Pons (tissue), 1 donor: ENCODE measurements at regions not wholly inside any gene's neighbourhood (a gene's known extent, or its start where the extent isn't known, plus 50 kb on each side); places are given as distances from the start of the nearest gene placed in this dataset.

Experiments
- DNase-seq: peaks from one replicate; pipeline ENCODE4 v3.0.0-alpha.2; 2016; ENCODE audit warnings: low spot score

DNA sequence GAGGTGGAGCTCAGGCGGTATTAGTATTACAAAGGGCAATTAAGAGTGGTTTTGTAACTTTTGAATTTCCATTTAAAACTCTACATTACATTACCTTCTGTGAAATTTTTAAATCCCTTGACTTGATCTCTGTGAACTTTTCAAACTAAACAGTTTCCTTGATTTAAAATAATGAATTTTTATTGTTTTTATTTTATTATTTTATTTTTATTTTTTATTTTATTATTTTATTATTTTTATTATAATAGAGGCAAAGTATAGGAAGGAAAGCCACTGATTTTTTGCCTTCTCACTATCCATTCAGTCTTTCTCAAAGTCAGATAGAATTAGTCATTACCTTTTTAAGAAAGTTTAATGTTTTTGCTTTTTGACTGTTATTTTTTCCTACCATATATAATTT, 1248.1 kb upstream of the SLC10A2 start:
- DNase-seq = no peak

DNA sequence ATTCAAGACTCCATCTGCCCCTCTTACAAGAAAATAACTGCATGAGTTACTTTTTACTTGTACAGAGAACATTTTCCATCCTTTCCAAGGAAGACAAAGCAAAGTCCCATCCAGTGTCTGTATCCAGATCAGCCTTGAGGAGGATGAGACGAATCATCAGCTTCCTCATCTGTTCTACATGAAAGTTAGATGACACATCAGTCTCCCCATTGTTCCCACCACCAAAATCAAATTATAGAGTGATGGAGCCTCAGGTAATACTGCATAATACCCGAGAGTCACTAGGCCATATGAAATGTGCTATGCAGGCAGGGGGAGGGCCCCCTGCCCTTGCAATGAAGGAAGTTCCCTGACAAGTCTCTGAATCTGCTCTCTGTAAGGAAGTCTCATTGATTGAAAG, 1244.6 kb upstream of the SLC10A2 start:
- no peak for DNase-seq

GRCh38 chr13:104309431-104309830, 1243.2 kb upstream of the SLC10A2 start:
- no peak for DNase-seq

GRCh38 chr13:104301171-104301975, 1235.2 kb upstream of the SLC10A2 start:
- DNase-seq = no peak

DNA sequence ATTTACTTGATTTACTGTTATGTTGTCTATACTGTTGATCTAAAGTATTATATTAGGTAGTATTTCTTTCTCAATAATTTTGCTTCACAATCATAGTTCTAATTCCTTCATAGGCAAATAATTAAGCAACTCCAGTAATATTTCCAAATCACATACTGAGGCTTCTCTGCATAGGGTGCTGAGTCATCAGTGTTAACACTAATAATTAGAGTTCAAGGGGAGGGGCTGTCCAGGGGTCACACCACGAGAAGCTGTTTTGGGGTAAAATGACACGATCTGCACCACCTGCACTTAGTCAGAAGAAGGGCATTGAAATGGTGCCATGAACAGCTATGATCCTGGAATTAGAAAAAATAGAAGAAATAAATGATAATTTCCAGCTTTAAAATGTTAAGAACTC, 1230.9 kb upstream of the SLC10A2 start:
- no peak for DNase-seq

GRCh38 chr13:104296286-104296685, 1230.1 kb upstream of the SLC10A2 start:
- no peak for DNase-seq

GRCh38 chr13:104295537-104295936, 1229.3 kb upstream of the SLC10A2 start:
- DNase-seq = no peak

- no peak for DNase-seq
These were observed 1223.2 kb upstream of the SLC10A2 start for GRCh38 chr13:104289400-104289799.

DNA sequence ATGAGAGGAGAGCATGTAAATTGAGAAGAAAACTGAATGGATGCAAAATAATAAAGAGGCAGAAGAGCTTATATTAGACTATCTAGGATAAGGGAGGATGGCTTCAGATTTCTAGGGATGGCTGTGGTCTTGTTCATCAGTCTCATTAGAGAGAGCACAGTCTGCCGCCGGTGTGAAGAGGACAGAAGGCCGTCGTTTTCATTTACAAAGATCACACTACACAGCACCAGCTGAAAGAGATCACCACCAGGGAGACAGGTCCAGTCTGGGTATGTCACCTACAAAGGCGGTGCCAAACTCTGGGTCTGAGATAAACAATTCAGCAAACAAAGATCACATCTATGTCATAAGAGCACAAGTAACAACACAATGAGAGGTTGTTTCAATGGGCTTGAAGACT, 1222.3 kb upstream of the SLC10A2 start:
- no peak for DNase-seq

- DNase-seq = no peak
These were observed 1220.5 kb upstream of the SLC10A2 start for GRCh38 chr13:104286566-104287290.

DNA sequence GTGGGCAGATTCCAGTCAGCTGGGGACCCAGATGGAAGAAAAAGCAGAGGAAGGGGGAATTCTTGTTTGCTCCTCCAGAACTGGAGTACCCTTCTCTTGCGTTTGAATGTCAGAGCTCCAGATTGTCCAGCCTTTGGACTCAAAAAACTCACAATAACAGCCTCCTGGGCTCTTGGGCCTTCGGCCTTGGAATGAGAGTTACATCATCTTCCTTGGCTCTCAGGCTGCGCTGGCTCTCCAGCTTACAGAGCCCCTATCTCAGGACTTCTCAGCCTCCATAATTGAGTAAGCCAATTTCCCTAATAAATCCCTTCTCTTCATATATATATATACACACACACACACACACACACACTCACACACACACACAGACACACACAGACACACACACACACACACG, 1215.7 kb upstream of the SLC10A2 start:
- no peak for DNase-seq

- no peak for DNase-seq
These were observed 1204.5 kb upstream of the SLC10A2 start for GRCh38 chr13:104270731-104271130.

DNA sequence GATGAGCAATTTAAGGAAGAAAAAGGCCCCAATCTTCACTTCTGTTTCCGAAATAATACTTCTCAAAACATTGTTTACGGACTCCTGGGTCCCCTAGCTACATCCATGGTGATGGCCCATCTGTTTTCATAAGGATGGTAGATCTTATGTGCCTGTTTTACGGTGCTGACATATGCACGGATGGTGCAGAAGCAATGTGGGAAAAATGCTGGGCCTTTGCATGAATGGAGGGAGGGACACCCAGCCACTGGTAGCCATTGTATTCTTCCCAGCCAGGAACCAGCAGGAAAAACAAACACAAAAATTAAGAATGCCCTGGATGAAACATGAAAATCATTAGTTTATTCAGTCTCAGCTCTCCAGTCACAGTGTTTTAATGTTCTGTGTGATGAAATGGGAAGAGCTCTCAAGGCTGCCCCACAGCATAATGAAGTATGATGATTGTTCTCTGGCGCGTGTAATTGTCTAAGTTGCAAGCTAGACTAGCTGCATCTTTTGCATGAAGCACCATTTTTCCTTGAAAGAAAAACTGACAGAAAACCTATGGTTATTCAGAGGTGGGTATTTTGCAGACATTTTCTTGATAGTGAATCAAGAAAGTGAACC, 1201.1 kb upstream of the SLC10A2 start:
- no peak for DNase-seq

DNA sequence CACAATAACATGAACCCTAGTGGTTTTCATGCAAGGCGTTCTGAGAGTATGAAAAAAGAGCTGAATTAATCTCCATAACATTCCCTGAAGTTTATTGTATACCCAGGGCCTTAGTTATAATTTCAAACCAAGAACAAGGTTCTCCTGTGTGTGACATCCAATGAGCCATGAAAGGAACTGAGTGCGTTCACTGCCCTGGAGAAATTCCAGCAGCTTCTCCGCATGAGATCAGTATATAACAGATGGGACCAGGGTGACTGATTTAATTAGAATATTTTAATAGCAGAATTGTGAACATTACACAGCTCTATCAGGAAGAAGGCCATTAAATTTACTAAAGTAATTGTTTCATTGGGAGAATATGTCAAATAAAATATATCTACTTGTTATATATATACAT, 1190.5 kb upstream of the SLC10A2 start:
- DNase-seq = peak; percentile 15

- DNase-seq = no peak
These were observed 1187.0 kb upstream of the SLC10A2 start for GRCh38 chr13:104253063-104253680.

- no peak for DNase-seq
These were observed 1185.7 kb upstream of the SLC10A2 start for GRCh38 chr13:104251931-104252330.

- DNase-seq = no peak
These were observed 1180.7 kb upstream of the SLC10A2 start for GRCh38 chr13:104246955-104247354.

DNA sequence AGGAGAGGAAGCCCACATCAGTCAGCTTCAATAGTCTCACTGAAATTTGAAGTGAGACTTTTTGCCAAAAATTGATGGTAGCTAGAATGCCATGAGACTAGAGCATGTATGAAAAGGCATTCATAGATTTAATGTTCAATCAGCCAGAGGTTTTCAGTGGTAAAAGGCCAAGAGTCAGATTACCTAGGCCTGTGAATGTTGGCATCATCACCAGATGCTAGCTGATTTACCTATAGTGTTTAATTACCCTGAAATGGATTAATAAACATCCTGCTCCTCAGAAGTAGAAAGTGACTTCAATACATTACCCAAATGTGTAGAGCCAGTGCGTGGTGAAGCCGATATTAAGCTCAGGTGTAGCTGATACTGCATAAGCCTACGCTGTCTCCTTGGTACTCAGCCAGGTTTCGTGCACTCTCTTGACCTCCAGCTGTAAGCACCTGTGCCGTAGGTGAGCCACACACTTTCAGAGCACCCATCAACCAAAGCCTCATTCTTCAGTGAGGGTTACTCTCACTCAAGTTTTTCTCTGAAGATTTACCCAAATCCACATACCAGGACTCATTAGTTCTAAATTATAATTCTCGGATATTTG, 1140.3 kb upstream of the SLC10A2 start:
- DNase-seq = no peak

DNA sequence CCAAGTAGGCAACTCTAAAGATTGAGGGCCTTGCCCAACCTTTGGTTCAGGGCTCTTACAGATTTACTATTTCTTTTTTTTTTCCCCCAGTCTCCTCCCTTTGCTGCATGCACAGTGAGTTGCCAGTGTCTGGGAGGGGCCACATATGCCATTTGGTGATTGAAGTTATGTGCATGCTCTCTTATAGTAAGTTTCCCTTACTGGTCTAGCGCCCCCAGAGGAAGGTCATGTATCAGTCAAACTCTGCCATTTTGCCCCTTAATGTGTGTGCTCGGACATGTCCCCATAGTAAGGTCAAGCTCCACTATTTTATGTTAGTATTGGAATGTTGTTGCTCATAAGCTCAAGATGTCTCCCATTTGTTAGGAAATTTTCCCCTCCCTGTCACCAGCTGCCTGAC, 1138.0 kb upstream of the SLC10A2 start:
- no peak for DNase-seq

DNA sequence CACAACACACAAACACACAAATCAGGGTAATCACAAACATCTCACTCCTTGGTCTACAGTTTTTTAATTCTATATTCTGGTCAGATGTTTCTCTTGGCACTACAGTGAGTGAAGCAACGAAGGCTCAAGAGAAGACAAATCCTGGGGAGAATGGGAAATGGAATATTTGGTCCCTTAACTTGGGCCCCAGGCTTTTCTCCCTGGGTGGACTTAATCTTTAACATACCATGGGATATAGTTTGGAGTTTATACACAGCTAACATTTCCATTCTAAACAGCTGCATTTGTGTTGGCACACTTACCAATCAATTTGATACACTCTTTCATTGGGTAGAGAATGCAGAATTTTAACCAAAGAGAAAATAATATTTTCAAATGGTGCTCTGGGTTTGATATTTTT, 1132.6 kb upstream of the SLC10A2 start:
- DNase-seq = no peak

DNA sequence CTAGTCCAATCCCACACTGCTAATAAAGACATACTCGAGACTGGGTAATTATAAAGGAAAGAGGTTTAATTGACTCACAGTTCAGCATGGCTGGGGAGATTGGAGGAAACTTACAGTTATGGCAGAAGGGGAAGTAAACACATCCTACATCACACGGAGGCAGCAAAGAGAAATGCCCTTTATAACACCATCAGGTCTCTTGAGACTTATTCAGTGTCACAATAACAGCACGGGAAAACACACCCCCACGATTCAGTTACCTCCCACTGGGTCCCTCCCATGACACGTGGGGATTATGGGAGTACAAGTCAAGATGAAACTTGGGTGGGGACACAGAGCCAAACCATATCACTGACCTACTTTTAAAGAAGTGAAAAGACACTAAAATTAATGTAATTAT, 1130.4 kb upstream of the SLC10A2 start:
- DNase-seq = no peak

GRCh38 chr13:104181526-104182231, 1115.5 kb upstream of the SLC10A2 start:
- DNase-seq = no peak
